GM18861 (cell line): ENCODE measurements at regions not wholly inside any gene's neighbourhood (a gene's known extent, or its start where the extent isn't known, plus 50 kb on each side); places are given as distances from the start of the nearest gene placed in this dataset.

ENCODE experiments used
- ATAC-seq: cut with Tn5 transposase; IDR thresholded peaks from one replicate; pipeline ENCODE4 v1.9.1; 2021; ENCODE audit not compliant: unreplicated experiment

DNA sequence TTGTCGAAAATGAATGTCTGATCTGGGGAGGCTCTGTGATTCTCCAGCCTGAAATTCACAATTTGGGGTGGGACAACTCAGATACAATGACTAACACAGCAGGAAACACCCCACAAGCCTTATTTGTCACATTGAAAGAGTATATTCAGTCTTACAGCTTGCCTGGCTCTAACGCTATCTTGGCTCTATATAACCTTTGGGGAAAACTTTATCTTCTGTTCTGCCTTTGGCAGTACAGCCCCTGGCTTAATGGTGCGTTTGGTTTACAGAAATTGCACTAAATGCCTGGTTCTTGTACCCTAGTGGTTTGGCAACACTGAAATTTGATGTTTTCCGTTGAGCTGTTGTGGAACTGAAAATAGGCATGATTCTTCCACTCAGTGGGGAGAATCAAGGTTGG is 178.1 kb upstream of the VEGFC start:
- ATAC-seq: no peak

DNA sequence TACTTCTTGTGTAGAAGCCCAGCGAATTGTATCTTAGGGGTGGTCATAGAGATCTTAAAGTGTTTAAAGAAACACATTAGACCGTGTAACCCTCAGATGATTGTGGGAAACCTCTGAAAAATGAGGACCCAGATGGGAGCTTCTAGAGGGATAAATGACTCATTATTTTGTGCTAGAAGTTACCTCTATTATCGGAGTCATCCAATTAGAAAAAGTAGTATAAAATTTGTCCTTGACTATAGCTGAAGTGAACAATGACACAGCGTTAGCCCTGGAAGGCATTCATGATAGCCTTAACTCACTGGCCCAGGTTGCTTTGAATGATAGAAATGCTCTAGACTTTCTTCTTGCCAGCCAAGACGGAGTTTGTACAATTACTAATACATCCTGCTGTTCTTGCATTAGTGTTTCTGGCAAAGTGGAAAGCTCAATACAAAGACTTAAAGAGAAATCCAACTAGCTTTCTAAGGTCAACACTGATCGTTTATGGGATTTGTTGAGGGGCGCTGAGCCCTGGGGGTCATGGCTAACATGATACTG is 178.9 kb upstream of the VEGFC start:
- no peak for ATAC-seq

DNA sequence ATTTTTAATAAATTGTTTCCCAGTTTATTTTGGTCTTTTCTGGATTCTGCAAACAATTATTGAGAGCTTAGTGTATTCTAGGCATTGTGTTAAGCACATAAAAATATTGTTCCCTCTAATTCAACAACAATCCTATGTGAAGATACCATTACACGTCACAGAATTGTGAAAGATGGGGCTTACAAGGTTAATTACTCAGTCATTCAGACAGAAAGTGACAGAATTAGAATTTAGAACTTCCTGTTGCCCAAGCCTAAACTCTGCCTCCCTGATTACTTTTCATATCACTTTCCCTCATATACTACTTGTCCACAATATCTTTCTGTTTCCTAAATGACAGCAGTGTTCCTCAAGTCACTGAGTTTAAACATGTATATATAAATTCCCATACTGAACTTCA is 186.7 kb upstream of the VEGFC start:
- ATAC-seq: no peak

DNA sequence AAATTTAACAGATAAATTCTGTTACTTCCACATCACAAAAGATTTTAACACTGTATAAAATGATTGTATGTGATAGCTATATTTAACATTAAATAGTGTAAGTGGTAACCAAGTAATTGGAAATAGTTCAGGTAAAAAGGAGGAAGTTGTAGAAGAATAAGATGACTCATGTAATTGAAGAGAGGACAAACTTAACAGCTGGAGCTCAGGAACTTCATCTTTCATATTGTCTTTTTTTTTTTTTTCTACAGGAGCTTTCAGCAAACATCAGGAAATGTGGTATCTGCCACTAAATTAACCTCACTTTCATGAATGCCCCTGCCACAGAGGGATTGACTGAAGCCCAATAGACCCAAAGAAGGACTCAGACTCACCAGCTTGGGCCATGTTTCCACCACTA is 188.4 kb upstream of the VEGFC start:
- ATAC-seq: no peak

DNA sequence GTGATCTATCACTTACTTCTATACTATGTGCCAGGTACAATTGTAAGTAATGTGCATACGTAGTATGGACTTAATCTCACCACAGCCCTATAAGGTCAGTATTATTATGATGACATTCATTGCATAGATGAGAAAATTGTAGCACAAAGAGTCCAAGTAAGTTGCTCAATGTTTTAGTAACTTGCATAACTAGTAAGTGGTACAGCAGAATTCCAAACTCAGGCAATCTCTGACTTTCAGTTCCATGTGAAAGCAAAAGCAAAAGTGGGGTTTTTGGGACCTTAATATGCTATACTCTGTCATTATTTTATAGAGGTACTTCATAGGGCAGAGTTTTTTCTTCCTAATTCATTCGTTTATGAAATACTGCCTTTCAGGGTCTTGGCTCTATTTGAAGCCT is 188.8 kb upstream of the VEGFC start:
- no peak for ATAC-seq

DNA sequence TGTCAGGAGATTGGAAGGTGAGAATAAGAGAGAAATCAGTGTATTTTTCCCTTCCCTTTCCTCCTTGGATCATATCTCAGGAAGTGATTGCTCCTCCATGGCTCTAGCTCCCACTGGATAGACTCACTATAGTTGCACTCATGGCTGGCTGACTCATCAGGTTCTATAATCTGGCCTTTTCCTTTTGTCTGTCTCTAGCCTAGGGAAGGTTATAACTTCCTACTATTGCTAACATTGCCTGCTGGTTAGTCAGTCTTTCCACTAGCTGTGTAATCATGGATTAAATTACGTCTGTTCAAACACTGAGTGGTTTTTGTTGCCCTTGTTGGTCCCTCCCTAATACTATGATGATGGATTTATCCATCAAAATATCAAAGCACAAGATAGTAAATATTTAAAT is 195.5 kb upstream of the VEGFC start:
- ATAC-seq: no peak

DNA sequence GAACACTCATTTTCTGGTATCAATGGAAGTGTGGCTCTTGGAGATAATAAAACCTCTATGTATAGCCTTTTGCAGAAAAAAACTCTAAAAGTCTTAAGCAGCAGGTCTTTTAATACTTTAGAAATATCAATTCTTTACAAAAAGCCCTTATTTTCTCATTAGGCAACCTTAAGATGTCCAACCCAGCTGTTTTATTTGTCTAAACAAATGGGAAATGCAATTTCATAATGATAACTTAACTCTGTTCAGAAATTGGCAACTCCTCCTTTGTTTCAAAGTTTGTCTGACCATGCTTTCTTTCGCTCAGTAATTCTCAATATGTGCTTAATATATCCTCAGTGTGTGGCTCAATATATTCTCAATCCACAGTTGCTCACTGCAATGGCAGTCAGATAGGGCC is 196.5 kb upstream of the VEGFC start:
- ATAC-seq: no peak

DNA sequence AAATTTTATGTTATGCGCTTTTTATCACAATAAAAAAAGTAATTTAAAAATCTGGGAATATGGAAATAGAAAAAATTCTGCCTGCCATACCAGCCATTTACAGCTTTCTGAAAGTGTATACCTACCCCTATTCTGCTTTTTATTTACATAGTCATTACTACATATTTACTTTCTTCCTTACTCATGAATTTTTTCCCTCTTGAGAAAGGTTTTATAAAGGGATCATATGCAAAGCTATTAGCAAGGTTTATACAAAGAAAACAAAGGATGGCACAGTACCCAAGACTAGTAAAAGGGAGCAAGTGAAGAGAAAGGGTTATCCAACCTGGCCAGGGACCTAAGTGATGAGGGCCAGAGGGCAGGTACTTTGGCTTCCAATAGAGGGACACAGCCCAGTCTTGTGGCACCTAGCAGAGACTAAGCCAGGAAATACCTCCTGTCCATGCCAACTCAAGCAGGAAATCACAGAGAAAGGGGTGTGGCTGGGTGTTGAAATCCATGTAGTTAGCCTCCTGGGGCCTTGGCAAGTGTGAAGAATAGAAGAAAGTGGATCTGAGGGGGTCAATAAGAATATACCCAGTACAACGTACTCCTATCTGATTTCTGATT is 207.3 kb upstream of the VEGFC start:
- ATAC-seq: no peak

DNA sequence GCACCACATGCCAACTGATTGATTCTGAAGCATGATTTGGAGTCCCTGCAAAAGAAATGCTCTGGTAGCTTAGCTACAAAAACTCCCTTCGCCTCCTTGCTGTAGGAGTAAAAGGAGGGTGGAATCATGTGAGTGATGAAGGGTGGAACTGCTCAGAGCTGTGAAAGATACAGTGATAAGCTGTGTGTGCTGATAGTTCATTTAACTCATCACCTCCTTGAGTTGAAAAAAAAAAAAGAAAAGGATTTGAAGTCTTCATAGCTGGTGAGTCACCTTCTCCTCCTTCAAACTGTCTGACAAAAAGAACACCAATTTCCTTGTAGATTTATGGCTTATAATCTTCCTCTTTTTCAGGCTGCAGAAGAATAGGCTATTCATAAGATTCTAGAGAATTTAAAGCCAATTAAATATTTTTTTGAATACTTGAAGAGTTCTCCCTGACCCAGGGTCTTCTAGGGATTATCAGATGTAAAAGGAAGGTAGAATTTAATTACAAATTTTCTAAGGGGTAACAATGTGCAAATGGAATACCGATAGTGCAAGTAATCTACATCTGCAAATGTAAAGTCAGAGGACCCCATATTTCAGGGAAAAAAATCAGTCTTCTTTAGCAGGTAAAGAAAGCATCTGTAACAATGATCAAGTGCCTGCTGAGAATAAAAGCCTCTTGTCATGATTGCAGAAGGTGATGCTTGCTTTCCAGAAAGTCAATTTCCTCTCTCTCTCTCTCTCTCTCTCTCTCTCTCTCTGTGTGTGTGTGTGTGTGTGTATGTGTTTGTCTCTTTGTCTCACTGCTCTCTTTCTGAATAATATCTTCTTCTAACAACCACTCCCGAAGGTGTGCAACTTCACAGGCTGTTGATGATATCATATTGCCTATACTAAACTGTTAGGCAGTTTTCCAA is 208.8 kb upstream of the VEGFC start:
- no peak for ATAC-seq

DNA sequence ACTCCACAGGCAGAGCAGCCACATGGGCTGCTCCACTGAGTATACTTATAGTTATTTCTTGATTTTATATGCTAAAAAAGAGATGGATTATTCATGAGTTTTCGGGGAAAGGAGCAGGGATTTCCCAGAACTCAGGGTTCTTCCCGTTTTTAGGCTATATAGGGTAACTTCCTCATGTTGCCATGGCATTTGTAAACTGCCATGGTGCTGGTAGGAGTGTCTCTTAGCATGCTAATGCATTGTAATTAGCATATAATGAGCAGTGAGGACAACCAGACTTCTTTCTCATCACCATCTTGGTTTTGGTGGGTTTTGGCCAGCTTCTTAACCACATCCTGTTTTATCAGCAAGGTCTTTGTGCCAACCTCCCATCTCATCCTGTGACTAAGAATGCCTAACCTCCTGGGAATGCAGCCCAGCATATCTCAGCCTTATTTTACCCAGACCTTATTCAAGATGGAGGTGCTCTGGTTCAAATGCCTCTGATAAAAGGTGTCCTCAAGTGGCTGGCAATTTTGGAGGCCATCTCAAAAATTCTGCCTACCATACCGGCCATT is 213.0 kb upstream of the VEGFC start:
- ATAC-seq: no peak

DNA sequence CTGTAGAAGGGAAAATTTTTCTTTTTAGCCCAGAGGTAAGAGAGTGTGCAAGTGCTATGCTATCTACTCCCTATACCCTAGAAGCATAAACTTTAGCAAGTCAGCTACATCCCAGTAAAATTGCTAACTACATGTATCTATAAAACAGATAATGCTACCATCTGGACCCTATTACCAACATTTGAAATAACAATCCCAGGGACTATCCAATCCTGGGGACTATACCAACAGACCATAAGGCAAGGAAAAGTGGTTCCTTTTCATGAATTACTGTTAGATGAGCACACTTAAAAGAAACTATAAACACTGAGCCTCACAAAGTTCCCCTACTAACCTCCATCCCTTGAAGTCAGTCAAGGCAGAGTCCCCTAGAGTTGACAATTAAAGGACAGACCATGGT is 213.6 kb upstream of the VEGFC start:
- ATAC-seq: no peak

DNA sequence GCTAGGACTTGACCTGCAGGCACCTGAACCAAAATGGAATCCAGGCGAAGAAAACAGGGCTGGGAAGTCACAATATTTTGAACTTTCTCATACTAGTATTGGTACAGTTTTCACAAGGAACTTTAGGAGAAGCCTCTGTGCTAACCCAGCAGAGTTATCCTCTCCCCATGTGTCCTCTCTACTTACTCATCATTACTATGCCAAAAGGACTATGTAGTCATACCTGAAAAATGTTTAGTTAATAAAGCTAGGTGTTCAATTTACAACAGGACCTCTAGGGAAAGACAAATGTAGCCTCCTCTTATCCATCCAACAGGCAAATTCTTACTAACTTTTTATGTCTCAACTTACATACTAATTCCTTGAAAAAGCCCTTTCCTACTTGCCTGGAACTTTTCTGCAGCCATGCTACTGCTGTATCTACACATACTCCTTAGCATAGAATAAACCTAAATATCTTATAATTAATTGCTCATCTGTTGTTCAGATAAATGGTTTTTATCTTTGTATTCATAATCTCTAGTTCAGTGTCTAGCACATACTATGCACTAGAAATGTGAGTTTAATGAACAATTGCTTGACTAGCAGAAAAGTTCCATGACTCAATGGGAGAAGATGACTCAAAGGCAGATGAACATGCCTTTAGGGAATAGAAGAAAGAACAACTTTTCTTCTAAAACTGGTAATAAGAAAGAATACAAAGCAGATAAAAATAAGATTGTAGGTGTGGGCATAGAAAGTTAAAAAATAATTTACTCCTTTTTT is 215.5 kb upstream of the VEGFC start:
- ATAC-seq: no peak

DNA sequence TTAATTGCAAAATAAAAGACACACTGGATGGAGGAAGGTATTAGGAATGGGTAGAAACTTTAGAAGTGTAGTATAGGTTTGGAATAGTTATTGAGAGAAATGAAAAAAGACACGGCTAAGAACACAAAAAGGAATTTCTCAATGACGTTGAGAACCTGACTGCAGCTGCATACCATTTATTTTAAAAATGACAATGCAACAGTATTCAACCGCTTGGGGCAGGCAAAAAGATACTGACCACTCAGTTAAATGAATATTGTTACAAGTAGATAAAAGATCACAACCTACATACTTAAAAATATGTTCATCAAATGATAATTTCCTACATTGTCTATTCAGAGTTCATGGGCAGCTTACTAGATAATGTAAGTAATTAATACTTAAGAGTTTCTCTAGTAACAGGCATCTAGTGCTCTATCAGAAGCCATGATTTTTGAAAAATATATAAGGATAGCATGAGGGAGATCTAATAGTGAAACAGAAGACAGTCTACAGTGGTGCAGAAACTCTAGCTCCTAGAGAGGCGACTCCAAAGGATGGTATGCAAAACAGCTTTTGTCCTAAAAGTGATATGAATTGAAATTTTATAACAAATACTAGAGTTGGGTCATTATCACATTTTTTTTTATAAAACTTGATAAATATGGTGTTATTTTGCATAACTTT is 216.2 kb upstream of the VEGFC start:
- no peak for ATAC-seq

DNA sequence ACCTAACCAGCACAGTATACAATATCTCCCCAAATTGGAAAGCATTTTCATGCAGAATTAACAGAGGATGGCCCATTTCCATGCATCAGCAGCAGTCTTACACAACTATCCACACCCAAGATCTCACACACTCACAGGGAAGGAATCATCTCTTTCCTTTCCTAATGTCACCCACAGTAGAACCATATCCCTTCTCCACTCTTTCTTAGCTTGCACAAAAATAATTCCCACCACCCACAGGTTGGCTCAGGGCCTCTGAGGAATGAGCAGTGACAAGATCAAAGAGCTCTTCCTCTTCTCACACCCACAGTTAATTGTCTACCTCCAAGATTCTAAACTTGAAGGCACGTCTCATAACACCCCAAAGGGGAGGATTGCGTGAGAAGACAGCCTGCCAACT is 217.7 kb upstream of the VEGFC start:
- ATAC-seq: no peak

DNA sequence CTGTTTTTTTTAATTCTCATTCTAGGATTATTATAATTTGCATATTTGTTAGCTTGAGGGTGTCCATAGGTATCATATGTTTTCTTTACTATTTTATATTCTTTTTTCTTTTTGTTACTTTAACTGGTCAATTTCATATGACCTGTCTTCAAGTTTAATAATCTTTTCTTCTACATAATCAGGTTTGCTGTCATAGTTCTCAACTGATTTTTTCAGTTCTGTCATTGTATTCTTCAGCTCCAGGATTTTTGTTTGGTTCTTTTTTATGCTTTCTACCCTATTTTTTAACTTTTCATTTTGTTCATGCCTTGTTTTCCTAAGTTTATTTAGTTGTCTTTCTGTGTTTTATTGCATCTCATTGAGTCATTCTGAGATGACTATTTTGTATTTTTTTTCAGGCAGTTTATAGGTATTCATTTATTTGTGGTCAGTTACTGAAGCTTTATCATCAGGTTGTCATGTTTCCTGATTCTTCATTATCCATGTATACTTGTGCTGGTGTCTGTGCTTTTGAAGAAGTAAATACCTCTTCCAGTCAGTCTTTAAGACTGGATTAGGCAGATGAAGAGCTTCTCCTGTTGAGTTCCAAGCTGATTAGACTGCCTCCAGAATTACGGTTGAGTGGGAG is 220.3 kb upstream of the VEGFC start:
- ATAC-seq: no peak

DNA sequence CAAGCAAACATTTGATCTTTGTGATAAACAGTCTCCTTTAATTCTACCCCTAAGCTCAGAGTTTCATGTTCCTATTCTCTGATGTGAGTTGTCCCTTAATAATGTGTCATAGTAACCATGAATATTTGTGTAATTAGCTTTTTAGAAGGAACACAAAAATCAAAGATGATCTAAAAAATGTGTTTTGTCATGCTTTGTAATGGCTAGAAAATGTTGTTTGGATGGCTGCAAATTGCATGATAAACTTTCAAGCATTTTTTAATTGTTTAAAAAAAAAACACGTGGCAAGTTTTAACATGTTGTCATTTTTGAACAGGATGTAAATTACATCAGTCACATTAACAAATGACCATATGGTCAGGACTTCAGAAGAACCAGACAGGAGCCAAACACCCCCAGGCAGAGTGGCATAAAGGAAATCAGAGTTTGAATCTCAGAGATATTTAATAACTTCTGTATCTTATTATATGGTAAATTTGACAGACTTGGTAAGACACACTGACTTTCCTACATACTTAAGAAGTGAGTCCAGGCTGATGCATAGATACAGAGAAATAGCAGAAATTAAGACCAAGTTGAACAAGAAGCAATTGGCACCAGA is 223.9 kb upstream of the VEGFC start:
- no peak for ATAC-seq

DNA sequence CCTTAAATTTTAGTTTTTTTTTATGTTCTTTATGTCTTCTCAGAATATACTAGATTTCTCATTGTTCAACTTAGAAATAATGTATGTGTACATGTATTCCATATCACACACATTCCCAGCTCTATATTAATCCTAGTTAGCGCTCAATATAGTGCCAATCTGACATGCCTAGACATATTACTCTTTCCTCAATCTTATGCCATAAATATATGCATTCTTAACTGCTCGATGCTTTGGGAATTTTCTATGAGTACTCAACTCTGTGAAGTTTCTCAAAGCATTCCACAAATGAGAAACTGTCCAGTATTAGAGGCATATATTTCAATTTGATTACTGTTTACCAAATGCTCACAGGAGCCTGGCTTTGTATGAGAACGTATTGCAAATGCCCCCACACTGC is 231.2 kb upstream of the VEGFC start:
- no peak for ATAC-seq

DNA sequence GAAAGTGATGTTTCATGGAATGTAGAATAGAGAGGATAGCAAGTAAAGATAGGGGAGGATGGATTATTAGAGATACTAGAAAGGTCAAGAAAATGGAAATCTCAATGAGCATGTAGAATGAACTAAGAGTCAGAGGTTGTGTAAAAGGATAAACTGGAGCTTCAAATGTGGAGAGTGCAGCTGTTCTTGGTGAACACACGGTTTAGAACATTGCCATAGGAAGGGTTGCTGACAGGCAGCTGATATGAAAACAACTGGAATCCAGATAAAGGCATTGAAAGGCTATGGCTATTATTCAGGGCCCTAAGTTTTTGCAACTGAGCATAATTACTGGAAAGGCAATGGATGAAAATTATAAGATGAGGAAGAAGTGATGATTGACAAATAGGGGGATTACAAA is 239.6 kb upstream of the VEGFC start:
- no peak for ATAC-seq

DNA sequence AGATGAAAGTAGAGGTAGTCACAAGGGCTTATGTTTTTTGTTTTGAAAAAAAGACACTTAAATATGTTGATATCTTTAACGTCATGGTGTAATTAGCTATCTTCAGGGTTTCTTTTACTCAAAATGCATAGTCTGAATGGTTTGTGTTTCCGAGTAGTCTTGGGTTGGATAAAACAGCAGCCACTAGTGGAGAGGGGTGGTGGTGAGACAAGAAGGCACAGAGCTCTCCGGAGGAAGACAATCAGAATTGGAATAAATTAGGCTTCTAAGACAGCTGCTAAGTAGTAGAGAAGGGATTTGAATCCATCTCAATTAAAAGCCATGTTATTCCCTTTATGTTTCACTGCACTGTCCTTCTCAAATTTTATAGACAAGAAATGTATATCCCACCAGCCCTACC is 240.4 kb upstream of the VEGFC start:
- no peak for ATAC-seq

DNA sequence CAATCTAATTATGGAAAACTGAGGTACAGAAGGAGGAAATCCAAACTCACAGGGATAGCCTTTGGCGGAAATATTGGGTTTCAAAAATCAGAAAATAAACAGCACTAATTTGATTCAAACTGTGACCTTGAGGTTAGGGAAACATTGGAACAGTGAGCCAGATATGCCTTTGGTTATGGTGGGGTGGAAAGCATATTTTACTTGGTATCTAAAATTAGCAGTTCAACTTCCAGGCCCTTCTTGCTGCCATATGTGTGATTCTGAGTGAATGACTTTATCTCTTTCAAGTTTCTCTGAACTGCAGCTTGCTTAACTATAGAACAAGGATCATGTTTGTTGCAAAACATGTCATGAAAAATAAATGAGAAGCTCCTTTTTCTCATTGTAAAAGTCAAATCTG is 240.9 kb upstream of the VEGFC start:
- no peak for ATAC-seq
